Colonic mucosa (tissue), 4 donors: ENCODE measurements at regions not wholly inside any gene's neighbourhood (a gene's known extent, or its start where the extent isn't known, plus 50 kb on each side); places are given as distances from the start of the nearest gene placed in this dataset.
"Not testable (repeated sequence)": the region's sequence is repeated elsewhere in the genome, so short reads cannot be mapped to it uniquely, and the experiment has no call there.

ENCODE experiments used
- DNase-seq: peaks from one replicate; pipeline ENCODE4 v3.0.0-alpha.2; 2020
- H3K27ac ChIP-seq: fragments of 200-600 bp; one replicate; pipeline ENCODE4 v1.8.0; 2021
- H3K27me3 ChIP-seq: fragments of 200-600 bp; one replicate; pipeline ENCODE4 v1.8.0; 2021
- H3K36me3 ChIP-seq: fragments of 200-600 bp; one replicate; pipeline ENCODE4 v1.8.0; 2021
- H3K4me1 ChIP-seq: fragments of 200-600 bp; one replicate; pipeline ENCODE4 v1.8.0; 2021; ENCODE audit warnings: mild to moderate bottlenecking
- H3K4me3 ChIP-seq: fragments of 200-600 bp; one replicate; pipeline ENCODE4 v1.8.0; 2021
- H3K9ac ChIP-seq, 2 donors: one replicate each; pipeline ENCODE4 v1.7.0; 2013; ENCODE audit warnings: control low read depth in 2 of 2, low read depth in 2 of 2, low read length in 2 of 2
- H3K9me3 ChIP-seq: fragments of 200-600 bp; one replicate; pipeline ENCODE4 v1.8.0; 2021
- CTCF ChIP-seq: fragments of 200-600 bp; IDR thresholded peaks from one replicate; pipeline ENCODE4 v1.8.0; 2022; ENCODE audit warnings: antibody characterized with exemption, mild to moderate bottlenecking
- intact Hi-C: fragments of 100-400 bp; cut with DNase I; formaldehyde crosslinking; loops from one replicate; pipeline ENCODE4 v1.14.1; 2022
- donor health status: healthy.
- donor health status: DM: no; HTN: no; CAD: no.
- donor health status: DM: no; HTN: no; CAD: no.

- Histone ChIP-seq H3K27ac (no peak overlapping the region), H3K4me1 (no peaks in the 10 kb centered on the region), H3K4me3 (no peak overlapping the region), H3K27me3 (no peaks in the 10 kb centered on the region), H3K9me3 (no peaks in the 10 kb centered on the region), H3K36me3 (no peaks in the 10 kb centered on the region), H3K9ac (no peak overlapping the region)
- TF ChIP-seq CTCF = no peak
- intact Hi-C loops = no loop called here
- no peak for DNase-seq
Measured at GRCh38 chr2:16722677-16723076, 57.0 kb upstream of the CYRIA start.

DNA sequence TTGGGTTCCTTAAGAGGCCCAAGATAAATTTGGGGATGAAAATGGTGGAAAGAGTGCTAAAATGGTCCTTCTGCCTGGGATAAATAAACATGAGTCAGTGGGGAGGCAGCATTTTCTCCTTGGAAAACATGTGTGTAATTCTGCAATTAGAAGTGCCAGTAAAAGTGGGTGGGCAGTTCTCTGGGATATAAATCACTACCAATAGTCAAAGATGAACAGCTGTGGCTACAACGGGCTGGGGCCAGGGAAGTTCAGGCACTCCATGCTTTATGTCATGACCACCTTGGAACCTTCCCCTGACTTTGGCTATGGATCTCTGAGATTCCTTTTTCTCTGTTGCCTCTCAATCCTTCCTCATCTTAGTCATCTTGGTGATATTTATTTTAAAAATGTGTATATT, 56.5 kb upstream of the CYRIA start:
- TF ChIP-seq CTCF = no peak
- Histone ChIP-seq H3K4me3 (no peak overlapping the region), H3K9ac (no peak overlapping the region), H3K4me1 (no peaks in the 10 kb centered on the region), H3K27ac (no peak overlapping the region), H3K36me3 (no peaks in the 10 kb centered on the region), H3K27me3 (no peaks in the 10 kb centered on the region), H3K9me3 (no peaks in the 10 kb centered on the region)
- intact Hi-C loops = no loop called here
- DNase-seq = no peak

- DNase-seq, H3K9ac ChIP-seq, H3K9me3 ChIP-seq, H3K27me3 ChIP-seq, H3K4me1 ChIP-seq, H3K4me3 ChIP-seq, H3K27ac ChIP-seq, H3K36me3 ChIP-seq, intact Hi-C loops: not testable (repeated sequence)
Measured at GRCh38 chr2:16721529-16721928, 55.9 kb upstream of the CYRIA start.

DNA sequence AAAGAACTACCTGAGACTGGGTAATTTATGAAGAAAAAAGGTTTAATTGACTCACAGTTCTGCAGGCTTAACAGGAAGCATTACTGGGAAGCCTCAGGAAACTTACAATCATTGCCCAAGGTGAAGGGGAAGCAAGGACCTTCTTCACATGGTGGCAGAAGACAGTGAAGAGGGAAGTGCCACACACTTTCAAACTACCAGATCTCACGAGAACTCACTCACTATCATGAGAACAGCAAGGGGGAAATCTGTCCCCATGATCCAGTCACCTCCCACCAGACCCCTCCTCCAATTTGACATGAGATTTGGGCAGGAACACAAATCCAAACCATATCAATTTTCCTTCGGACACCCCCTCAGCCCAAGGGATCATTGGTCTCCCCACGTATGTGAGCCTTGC, 55.1 kb upstream of the CYRIA start:
- DNase-seq, H3K4me1 ChIP-seq, H3K9ac ChIP-seq, H3K9me3 ChIP-seq, H3K36me3 ChIP-seq, intact Hi-C loops, H3K27me3 ChIP-seq, H3K4me3 ChIP-seq, H3K27ac ChIP-seq: not testable (repeated sequence)

- TF ChIP-seq CTCF = no peak
- H3K4me1 ChIP-seq = no peaks in the 10 kb centered on the region
- H3K36me3 ChIP-seq = no peaks in the 10 kb centered on the region
- no peak overlapping the region for H3K4me3 ChIP-seq
- no peaks in the 10 kb centered on the region for H3K9me3 ChIP-seq
- H3K9ac ChIP-seq = no peak overlapping the region
- intact Hi-C loops = no loop called here
- no peaks in the 10 kb centered on the region for H3K27me3 ChIP-seq
- no peak for DNase-seq
- no peak overlapping the region for H3K27ac ChIP-seq
Measured at GRCh38 chr2:16719485-16719808, 53.8 kb upstream of the CYRIA start.

DNA sequence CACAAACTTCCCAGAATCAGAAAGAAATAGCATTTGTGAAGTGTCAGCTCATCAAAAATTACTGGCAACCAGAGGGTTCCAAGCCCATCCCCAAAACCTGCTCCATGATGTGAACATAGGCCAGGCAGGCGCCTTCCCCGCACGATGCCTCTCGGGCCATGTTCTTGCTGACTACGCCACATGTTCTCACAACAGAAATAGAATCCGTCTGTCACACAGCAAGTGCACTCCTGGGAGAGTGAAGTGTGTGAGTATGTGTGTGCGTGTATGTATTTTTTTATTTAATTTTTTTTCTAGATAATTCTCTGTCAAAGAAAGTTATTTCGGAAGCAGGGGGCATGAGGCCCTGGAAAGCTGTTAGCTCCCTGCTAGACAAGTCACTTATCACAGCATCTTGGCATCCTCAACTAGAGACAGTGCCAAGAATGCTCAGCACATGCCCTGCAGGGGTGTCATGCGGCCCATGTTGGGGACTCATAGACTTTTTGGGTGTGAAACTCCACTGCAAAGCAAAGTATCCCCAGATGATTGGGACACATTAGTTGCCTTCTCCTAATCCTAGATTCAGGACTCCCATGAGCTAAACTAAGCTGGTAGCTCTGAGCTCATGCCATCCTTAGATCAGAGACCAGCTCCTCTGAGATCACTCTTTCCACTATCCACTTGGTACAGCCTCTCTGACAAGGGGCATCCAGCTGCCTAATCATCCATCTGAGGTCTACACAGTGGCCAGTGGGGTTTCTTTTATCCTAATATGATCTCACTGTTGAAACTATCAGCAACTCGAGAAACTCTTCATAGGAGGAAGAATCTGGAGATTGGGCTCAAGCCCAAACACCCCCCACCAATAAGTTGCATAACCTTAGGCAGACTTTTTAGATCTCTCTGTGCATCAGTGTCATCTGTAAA, 53.2 kb upstream of the CYRIA start:
- H3K27me3 ChIP-seq = no peaks in the 10 kb centered on the region
- no peak overlapping the region for H3K9ac ChIP-seq
- no peak overlapping the region for H3K4me3 ChIP-seq
- no peak for TF ChIP-seq CTCF
- no peaks in the 10 kb centered on the region for H3K9me3 ChIP-seq
- H3K27ac ChIP-seq = no peak overlapping the region
- no peaks in the 10 kb centered on the region for H3K36me3 ChIP-seq
- DNase-seq = no peak
- intact Hi-C loops = no loop called here
- no peaks in the 10 kb centered on the region for H3K4me1 ChIP-seq
